ENCODE measurements at regions not wholly inside any gene's neighbourhood (a gene's known extent, or its start where the extent isn't known, plus 50 kb on each side); places are given as distances from the start of the nearest gene placed in this dataset.

- no peak for DNase-seq (ENCODE audit: low read depth)
- H3K4me3 ChIP-seq (ENCODE audit: low read depth, low read length): no peak overlapping the region
- no peak for TF ChIP-seq CTCF (conservative IDR thresholded peaks at IDR 0.05; ENCODE audit: low read depth, low read length)
These were observed 167.3 kb upstream of the ALKAL2 start for GRCh38 chr2:455015-455705.

DNA sequence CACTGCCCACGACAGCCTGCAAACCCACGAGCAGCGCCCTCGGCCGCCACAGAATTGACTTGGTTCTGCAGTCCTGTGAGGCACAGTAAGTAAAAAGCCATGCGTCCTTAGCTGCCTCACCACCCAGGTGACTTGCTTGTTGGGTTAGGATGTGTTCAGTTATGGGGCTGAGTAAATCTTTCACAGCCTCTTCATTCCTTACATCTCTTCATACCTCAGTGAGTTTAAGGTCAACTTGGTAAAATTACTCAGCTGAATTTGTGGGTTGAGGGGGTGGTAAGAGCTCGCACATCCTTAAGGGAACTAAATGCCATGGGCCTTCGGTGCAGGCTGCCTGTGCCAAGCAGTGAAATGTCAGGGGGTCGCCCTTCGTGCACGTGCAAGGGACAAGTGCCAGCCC, 165.2 kb upstream of the ALKAL2 start:
- no peak overlapping the region for H3K4me3 ChIP-seq (ENCODE audit: low read depth, low read length)
- no peak for TF ChIP-seq CTCF (conservative IDR thresholded peaks at IDR 0.05; ENCODE audit: low read depth, low read length)
- no peak for DNase-seq (ENCODE audit: low read depth)

- no peak for TF ChIP-seq CTCF (conservative IDR thresholded peaks at IDR 0.05; ENCODE audit: low read depth, low read length)
- no peak overlapping the region for H3K4me3 ChIP-seq (ENCODE audit: low read depth, low read length)
- DNase-seq (ENCODE audit: low read depth): no peak
These were observed 163.6 kb upstream of the ALKAL2 start for GRCh38 chr2:451495-451894.

GRCh38 chr2:449246-450067, 161.6 kb upstream of the ALKAL2 start:
- H3K4me3 ChIP-seq (ENCODE audit: low read depth, low read length): no peak overlapping the region
- no peak for TF ChIP-seq CTCF (conservative IDR thresholded peaks at IDR 0.05; ENCODE audit: low read depth, low read length)
- no peak for DNase-seq (ENCODE audit: low read depth)

- DNase-seq (ENCODE audit: low read depth): no peak
- no peak for TF ChIP-seq CTCF (conservative IDR thresholded peaks at IDR 0.05; ENCODE audit: low read depth, low read length)
These were observed 160.2 kb upstream of the ALKAL2 start for GRCh38 chr2:447902-448665.

GRCh38 chr2:446963-447530, 159.2 kb upstream of the ALKAL2 start:
- TF ChIP-seq CTCF (conservative IDR thresholded peaks at IDR 0.05; ENCODE audit: low read depth, low read length): no peak
- no peak overlapping the region for H3K4me3 ChIP-seq (ENCODE audit: low read depth, low read length)
- DNase-seq (ENCODE audit: low read depth): no peak

More at GRCh38 chr2:447902-448665, 160.2 kb upstream of the ALKAL2 start:
- no peak overlapping the region for H3K4me3 ChIP-seq (ENCODE audit: low read depth, low read length)

Measured in choroid plexus epithelial cell (primary cell).